ENCODE measurements at regions not wholly inside any gene's neighbourhood (a gene's known extent, or its start where the extent isn't known, plus 50 kb on each side); places are given as distances from the start of the nearest gene placed in this dataset.
"Not testable (repeated sequence)": the region's sequence is repeated elsewhere in the genome, so short reads cannot be mapped to it uniquely, and the experiment has no call there.

GRCh38 chr2:87518547-87518946 lies 229.3 kb upstream of the PLGLB2 start:
- DNase-seq = not testable (repeated sequence)

- DNase-seq = peak; percentile 9 to 40
Observed at GRCh38 chr2:87519158-87520011, 228.5 kb upstream of the PLGLB2 start.

DNA sequence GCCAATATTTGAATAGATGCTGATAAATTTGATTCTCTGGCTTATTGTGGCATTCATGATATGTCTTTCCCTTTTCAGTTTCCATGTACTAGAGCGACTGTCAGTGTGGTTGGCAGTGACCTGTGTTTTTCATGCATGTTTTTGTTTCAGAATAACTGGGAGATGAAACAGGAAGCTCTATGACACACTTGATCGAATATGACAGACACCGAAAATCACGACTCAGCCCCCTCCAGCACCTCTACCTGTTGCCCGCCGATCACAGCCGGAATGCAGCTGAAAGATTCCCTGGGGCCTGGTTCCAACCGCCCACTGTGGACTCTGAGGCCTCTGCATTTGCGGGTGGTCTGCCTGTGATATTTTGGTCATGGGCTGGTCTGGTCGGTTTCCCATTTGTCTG lies 226.8 kb upstream of the PLGLB2 start:
- DNase-seq = not testable (repeated sequence)

DNA sequence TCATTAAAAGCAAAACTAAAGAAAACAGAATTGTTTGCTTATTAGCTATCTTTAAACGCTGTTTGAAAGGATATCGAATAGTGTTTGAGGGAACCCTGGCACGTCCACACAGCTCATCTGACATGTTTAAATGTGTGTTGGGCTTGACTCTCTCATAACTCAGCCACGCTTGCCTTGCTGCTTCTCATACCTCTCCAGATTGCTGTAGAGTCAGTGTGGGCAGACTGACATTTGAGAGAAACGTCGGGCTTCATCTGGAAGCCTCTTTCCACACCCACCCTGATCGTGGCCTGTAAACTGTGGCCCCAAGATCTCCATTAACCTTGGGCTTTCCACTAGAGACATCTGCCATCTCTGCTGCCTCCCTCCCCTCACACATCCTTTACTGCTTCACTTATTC lies 226.4 kb upstream of the PLGLB2 start:
- not testable (repeated sequence) for DNase-seq

GRCh38 chr2:87524619-87525188 lies 223.2 kb upstream of the PLGLB2 start:
- not testable (repeated sequence) for DNase-seq

GRCh38 chr2:87525497-87525991 lies 222.3 kb upstream of the PLGLB2 start:
- not testable (repeated sequence) for DNase-seq

DNA sequence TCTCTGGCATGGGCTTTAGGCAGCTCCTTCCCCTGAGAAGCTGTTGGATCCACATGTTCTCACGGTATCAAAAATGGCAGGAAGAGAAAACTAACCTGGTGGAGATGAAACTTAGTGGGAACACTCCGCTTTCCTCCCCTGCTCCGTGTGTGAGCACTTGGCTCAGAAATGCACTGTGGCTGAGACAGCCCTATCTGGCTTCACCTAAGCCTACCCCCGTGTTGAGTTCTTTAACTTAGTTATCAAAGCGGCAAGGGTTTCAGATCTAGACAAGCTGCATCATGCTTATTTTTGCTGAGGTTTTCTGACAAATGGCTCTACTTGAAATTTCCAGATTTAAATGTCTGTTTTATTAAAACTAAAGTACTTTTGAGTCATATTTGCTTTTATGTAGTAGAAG lies 221.6 kb upstream of the PLGLB2 start:
- DNase-seq = not testable (repeated sequence)

- not testable (repeated sequence) for DNase-seq
Observed at GRCh38 chr2:87531968-87532715, 215.7 kb upstream of the PLGLB2 start.

GRCh38 chr2:87533390-87534272 lies 214.3 kb upstream of the PLGLB2 start:
- DNase-seq = peak in 1 of 2 donors; percentile 31

- DNase-seq = not testable (repeated sequence)
Observed at GRCh38 chr2:87534273-87534889, 213.5 kb upstream of the PLGLB2 start.

- not testable (repeated sequence) for DNase-seq
Observed at GRCh38 chr2:87536427-87536826, 211.5 kb upstream of the PLGLB2 start.

GRCh38 chr2:87537251-87537671 lies 210.6 kb upstream of the PLGLB2 start:
- DNase-seq = not testable (repeated sequence)

- DNase-seq = not testable (repeated sequence)
Observed at GRCh38 chr2:87538268-87538667, 209.6 kb upstream of the PLGLB2 start.

DNA sequence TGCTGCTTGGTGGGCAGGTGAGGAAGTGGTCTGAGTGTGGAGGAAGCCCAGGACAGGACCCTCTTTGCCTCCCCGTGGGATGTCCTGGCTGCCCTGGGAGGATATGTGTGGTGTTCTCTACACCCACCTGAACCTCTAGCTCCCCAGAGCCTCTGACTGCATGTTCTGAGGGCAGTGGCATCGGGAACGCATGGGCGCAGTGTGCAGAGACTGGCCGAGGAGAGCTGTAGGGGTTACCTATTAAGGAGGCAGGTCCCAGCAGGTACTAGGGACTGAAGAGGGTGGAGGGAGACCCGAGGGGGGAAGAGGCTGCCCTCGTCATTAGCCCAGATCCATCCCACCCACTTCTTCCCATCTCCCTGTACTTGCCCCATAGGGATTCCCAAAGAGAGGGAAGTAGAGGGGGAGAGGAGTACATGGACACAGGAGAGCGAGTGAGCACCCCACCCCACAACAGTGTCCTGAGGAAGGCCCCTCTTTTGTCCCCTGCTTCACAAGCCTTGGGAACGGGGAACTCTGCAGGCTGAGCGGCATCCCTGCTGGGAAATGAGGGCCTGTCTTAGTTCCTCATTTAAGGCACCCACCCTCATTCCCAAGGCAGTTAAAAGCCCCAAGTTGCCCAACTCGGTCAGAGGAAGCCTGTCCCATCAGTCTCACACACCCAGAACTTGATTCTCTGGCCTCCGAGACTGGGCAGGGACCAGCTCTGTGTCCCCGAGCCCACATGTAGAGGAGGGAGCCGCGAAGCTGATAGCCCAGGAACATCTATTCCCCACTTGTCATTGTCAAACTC lies 208.5 kb upstream of the PLGLB2 start:
- DNase-seq = not testable (repeated sequence)

GRCh38 chr2:87540242-87540641 lies 207.6 kb upstream of the PLGLB2 start:
- DNase-seq = not testable (repeated sequence)

DNA sequence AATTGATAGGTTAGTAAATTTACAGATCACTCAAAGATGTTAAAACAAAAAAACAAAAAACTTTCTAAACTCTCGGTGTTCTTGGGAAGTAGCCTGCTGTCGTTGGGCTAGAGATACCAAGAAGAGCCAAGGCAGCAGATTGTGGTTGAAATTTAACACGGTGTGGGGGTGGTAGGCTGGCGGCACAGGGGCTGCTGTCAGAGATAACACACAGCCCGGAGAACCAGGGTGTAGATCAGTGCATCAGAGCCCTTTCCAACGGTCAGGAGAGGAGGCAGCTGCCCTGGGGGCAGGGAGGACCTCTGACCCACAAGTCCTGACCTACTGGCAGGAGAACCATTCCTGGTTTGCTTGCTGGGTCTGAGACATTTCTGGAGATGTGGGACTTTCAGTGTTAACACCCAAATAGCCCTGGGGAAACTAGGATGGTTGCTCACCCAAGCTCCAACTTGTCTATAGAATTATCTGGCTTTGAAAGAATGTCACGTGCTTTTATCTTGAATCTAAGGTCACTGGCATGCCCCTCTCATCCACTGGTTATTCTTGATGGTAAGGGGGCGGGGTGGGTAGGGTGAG lies 205.2 kb upstream of the PLGLB2 start:
- not testable (repeated sequence) for DNase-seq

DNA sequence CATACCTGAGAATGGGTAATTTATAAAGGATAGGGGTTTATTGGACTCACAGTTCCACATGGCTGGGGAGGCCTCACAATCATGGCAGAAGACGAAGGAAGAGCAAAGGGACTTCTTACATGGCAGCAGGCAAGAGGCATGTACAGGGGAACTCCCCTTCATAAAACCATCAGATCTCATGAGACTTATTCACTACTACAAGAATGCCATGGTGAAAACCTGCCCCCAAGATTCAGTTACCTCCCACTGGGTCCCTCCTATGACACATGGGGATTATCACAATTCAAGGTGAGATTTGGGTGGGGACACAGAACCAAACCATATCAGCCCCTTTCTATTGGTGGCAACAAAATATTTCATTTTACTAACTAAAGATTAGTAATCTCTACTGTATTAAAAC lies 204.1 kb upstream of the PLGLB2 start:
- DNase-seq = not testable (repeated sequence)

DNA sequence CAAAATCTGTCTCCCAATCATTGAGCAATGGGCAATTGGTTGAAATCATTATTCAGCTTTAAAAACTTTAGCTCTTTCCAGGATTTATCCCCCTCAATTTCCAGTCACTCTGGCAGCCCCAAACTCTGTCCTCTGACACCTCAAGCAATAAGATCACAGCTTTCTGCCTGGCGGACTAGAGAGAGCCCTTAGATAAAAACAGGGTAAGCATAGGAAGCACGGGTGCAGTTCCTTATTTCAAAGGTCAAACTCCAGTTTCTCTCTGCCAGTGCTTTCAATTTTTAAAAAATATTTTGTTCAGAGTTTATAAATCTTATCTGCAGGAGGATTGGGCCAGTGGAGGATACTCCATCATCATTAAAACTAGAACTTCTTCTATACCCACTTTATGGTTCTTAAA lies 200.8 kb upstream of the PLGLB2 start:
- DNase-seq = not testable (repeated sequence)

GRCh38 chr2:87547966-87548365 lies 199.9 kb upstream of the PLGLB2 start:
- not testable (repeated sequence) for DNase-seq
